CD4-positive, alpha-beta T cell treated with Interleukin-17A for 4 hours (primary cell): ENCODE measurements at regions not wholly inside any gene's neighbourhood (a gene's known extent, or its start where the extent isn't known, plus 50 kb on each side); places are given as distances from the start of the nearest gene placed in this dataset.

Source experiments
- DNase-seq: peaks from one replicate; pipeline ENCODE4 v3.0.0-alpha.2; 2020; ENCODE audit warnings: mixed read lengths

DNA sequence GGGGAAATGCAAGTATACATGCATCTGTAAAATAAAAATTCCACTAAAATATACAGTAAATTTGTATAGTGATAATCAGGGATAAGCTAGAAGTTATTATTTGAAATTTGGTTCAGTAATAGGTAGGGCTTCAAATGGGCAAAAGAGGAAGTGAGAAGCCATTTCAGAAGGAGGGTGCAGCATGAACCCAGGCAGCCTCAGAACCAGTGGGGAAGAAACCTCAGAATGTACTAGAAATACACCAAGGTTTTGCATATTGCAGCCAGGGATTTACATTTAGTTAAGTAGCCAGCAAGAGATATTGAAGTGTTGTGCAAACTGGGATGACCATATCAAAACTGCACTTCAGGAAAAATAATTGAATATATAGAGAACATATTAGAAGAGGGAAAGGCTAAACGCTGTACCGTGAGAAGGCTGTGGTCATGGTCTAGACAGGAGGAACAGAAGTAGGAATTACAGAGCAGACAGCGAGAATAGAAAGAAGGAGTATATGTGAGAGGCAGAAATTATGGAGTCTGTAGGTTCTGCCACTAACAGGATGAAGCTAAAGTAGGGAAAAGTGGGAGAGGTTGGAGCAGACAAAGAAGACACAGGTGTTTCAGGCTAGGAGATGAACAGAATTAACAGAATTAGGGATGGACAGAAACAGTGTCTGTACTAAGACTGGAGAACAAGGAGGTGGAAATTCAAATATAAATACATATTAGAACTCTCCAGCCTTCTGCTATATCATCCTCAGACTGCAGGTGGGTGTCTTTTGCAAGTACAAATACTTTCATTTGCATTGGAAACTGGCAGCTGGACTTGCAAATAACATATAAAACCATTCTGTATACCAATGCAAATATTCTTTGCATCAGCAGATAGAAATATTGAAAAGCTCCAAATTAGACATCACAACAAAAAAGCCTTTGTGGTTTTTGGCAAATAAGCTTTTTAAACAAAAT lies 335.6 kb downstream of the ZNF608 start:
- no peak for DNase-seq

- no peak for DNase-seq
These were observed 337.5 kb downstream of the ZNF608 start for GRCh38 chr5:124408738-124409453.

DNA sequence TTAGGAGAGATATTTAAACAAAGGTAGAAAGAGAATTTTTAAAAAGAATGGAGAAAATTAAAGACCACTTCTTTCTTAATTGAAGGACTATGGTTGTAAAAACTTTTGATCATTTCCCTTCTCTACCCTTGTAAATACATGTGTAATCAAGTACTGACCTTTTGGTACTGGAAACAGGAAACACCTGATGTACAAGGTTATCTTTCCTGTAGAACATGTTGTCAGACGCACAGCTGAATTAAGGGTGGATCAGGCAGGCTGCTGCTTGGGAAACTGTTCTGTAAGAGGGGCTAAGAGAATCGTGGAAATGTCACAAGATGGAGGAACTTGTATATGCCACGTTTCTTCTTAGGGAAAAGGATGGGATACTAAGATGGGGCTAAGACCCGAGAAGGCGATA lies 341.6 kb downstream of the ZNF608 start:
- no peak for DNase-seq

DNA sequence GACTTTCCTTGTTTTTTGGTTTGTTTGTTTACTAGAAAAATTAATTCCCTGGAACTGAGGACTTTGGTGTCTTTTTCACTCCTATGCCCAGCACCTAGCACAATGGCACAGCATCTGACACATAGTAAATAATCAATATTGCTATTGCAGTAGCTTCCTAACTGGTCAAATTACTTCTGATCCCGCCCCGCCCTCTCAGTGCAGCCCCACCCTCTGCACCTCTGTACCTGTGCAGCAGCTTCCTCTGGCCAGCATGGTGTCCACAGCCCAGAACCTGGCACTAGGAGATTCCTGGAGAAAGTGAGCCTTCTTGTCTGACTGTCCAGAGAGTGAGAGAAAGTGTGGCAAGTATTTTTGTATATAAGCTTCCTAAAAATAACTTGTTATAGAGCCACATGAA lies 343.2 kb downstream of the ZNF608 start:
- no peak for DNase-seq

- DNase-seq = no peak
These were observed 344.3 kb downstream of the ZNF608 start for GRCh38 chr5:124402144-124402581.

- no peak for DNase-seq
These were observed 344.8 kb downstream of the ZNF608 start for GRCh38 chr5:124401476-124402143.

DNA sequence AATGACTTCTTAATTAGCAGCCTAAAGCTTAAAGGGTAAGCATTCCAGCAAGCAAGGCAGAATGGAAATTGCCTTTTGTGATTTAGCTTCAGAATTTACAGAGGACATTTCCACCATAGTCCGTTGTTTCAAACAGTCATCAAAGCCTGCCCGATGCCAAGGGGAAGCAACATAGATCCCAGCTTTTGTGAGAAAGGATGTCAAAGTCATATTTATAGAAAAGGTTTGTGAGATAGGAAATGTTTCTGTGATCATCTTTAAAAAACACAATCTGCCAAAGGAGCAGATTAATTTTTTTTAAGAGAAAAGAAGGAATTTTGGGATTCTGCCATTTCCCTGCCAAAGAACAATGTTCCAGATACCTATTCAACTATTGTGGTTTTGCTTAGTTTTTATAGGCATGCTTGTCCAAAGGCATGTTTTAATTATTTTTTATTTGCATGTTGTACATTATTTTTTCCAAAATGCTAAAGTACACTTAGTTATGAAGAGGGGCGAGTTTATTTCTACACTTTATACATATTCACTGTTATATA lies 346.9 kb downstream of the ZNF608 start:
- DNase-seq = no peak

GRCh38 chr5:124398460-124398859 lies 348.0 kb downstream of the ZNF608 start:
- DNase-seq = no peak

- no peak for DNase-seq
These were observed 349.1 kb downstream of the ZNF608 start for GRCh38 chr5:124397317-124397716.

GRCh38 chr5:124395926-124396325 lies 350.5 kb downstream of the ZNF608 start:
- no peak for DNase-seq

DNA sequence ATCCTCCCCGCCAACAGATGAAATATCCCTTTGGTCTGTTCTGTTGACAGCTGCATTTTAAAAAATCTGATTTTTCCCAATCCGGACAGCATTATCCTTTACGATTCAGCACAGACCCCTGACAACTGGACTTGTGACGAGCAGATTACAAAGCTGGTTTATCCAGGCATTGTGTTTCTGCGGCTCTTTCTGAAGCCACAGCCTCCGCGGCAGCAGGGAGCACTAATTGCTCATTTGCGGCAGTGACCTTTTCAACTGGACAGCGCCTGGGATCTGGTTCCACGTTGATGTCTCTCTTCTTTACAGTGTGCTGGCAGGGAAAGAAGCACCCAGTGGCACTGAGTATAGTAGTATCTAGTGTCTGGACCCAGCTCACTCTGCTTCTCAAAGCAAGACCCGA lies 351.2 kb downstream of the ZNF608 start:
- DNase-seq = no peak

DNA sequence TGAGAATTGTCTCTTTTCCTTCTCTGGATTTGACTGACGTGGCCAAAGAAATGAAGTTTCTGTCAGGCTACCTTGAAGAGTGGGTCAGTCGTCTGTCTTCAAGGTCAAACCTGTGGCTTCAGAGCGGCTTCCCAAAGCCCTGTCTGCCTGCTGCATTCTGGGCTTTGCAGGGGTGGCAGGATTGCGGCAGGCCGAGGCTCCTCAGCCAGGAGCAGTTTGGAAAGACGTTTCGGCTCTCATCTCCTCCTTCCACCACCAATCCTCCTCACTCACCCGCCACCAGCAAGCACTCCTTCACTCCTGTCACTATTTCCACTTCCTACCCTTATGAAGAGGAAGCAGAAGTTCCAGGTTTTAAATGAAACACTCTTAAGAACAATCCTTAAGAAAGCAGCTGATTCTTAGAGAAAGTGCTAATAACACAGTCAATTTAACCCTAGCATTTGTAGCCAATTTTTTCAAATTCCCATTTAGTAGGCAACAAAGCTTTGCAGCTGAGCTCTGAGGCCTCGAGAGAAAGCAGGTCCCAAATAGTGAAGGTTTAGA lies 351.7 kb downstream of the ZNF608 start:
- DNase-seq = no peak

DNA sequence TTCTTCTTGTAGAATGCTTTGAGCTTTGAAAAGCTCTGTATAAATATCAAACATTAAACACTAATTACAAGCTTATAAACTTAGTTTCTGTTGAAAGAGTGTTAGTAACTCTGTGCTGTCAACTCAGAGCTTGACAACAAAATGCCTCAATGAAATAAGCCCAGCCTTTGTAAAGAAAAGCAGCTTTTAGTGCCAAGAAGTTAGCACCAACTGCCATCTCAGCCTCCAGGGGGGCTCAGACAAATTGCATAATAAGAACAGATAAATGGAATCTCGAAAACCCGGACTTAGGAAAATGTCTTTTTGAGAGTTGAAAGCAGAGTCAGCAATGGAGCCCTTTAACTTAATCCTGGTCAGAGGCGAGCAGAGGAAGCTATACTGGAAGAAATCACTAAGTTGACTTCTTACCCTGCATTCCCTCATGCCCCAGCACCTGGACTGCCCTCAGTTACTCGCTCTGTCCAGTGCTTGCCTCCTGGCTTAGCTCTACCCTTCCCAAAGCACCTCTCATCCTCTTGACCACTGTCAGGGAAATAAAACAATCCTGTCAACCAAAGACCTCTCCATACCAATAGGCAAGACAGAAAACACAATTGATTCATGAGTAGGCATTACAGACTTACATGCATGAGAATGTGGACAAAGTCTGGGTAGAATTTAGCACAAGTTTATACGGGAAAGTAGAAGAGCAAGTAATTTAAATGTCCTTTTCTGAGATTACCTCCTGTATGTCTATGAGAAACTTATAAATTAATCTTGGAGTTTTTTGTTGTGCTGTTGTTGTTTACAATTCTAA lies 352.7 kb downstream of the ZNF608 start:
- no peak for DNase-seq

- no peak for DNase-seq
These were observed 362.7 kb downstream of the ZNF608 start for GRCh38 chr5:124383693-124384092.

DNA sequence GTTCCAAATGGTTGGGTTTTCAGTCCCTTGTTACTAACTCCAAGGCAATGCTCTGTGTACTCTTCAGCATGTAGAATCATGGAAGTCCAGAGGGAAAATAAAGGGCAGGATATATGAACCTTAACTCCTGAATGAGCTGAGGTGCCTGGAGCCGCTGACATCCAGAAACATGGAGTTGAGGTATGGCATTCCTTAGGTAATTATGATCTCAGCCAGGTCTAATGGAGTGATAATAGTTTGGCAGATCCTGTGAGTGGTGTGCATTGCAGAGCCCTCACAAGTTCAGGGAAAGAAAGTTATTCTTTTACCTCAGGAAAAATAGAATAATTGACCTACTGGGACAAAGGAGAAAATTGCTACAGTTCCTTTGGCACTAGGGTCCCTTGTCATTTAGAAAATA lies 369.1 kb downstream of the ZNF608 start:
- DNase-seq = no peak

GRCh38 chr5:124373883-124374282 lies 372.6 kb downstream of the ZNF608 start:
- no peak for DNase-seq

GRCh38 chr5:124372457-124372856 lies 374.0 kb downstream of the ZNF608 start:
- no peak for DNase-seq

- DNase-seq = no peak
These were observed 375.2 kb downstream of the ZNF608 start for GRCh38 chr5:124371111-124371706.

DNA sequence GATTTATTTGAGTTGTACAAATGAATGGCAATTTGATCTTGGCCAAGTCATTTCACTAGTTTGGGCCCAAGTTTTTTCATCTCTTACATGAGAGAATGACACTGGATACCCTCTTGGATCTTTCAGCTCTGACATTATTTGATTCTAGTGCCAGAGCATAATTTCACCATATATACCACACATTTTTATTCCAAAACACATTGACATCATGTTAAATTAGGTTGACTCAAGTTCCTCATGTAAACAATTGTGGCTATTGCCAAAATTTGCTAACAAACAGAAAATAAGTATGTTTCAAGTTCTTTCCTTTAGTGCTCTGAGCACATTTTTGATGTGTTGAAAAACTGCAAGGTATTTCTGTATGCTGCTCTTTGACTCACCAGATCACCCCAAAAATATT lies 375.8 kb downstream of the ZNF608 start:
- no peak for DNase-seq

GRCh38 chr5:124365361-124365801 lies 381.1 kb downstream of the ZNF608 start:
- DNase-seq = no peak

DNA sequence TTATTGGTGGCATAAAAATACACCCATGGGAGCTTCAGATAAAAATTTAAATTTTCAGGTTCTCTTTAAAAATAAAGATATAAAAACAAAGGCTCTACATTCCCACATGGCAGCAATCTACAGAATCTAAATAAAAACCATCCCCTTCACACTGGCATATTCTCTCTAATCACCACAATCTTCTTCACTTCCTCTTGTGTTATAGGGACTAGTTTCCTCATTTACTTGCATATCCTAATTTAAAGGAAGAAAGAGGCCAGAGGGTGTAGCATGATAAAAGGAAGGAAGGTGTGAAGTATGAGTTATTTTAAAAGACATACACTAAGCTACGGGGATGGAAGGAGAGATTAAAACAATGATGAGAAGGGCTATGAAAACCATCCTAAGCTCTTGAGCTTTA lies 390.5 kb downstream of the ZNF608 start:
- no peak for DNase-seq

DNA sequence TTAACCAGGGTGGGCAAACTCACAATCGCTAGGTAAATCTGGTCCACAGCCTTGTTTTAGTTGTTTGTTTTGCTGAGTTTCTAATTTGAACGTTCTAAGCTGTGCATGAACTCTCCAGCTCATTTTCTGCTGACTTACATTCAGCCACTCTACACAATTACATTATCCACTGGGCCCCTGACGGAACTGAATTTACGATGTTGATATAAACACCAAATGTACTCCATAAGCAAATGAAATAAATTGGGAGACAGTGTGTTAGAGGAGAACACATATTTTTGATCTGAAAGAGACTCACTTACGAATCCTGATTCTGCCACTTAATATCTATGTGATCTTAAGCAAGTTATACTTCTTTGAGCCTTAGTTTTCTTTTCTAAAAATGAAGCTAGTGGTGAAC lies 393.4 kb downstream of the ZNF608 start:
- no peak for DNase-seq
